ENCODE measurements at regions not wholly inside any gene's neighbourhood (a gene's known extent, or its start where the extent isn't known, plus 50 kb on each side); places are given as distances from the start of the nearest gene placed in this dataset.

DNA sequence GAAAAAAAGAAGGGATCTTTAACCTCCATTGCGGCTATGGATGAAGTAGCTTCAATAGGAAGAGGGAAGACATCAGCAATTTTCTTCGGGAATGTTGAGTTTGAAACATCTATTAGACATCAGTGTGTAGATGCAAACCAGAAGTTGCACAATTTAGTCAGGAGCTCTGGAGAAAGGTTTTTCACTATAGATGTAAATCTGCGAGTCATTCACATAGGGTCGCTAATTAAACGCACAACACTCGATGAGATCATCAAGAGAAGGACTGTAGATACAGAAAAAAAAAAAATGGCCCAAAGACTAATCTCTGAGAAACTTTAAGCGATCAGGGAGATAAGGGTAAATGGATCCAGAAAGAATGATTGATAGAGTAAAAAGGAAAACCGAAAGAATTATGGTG lies 61.7 kb upstream of the TES start:
- TF ChIP-seq CTCF (conservative IDR thresholded peaks at IDR 0.05; ENCODE audit: low read length), result no peak
- no peak for TF ChIP-seq EZH2phosphoT487 (IDR thresholded peaks at IDR 0.05; ENCODE audit: borderline replicate concordance, low read depth, low read length)

Measured in OCI-LY7 (cell line).